Kidney capillary endothelial cell (primary cell): ENCODE measurements at regions not wholly inside any gene's neighbourhood (a gene's known extent, or its start where the extent isn't known, plus 50 kb on each side); places are given as distances from the start of the nearest gene placed in this dataset.

Experiments
- DNase-seq: peaks from one replicate; pipeline ENCODE4 v3.0.0-alpha.2; 2018; ENCODE audit warnings: low spot score

DNA sequence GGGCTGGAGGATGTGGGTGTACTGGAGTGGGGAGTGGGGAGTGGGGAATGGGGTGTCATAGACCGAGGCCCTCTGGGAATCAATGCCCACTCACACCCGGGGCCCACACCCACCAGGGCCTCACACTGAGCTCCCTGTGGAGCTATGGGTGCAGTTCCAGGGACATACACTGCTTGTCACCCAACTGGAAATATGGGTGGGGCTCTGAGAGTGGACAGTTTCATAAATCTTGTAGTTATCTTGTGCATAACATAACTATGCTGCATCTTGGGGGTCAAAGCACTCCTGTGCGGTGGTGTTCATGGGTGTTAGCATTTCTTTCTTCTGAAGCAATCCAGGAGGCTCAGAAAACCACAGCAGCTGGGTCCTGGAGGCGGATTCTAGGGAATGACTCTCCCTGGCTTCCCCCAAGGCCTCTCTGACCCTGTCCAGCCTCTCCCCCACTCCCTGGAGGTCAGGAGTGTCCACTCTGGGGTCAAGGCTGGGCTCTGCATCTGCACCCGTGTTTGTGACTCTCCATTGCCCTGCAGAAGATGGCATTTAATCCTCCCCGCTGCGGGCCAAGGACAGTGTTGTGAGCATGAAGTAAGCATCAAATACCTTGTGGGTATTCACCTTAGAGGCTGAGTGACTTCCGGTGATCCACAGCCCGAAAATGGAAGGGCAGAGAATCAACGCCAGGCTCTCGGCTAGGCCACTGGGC is 172.5 kb downstream of the CTTN start:
- DNase-seq = no peak

DNA sequence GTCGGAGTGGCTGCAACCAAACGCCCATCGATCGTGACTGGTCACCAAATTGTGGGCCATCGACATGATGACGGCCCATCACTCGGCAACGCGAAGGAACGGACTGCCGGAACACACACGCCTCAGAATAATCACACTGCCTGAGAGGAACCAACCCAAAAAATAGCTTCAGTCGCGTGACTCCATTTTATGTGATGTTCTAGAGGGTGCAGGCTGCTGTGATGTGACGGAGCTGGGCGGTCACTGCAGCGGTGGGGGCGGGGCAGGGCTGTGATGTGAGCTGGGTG is 174.6 kb downstream of the CTTN start:
- DNase-seq = no peak

DNA sequence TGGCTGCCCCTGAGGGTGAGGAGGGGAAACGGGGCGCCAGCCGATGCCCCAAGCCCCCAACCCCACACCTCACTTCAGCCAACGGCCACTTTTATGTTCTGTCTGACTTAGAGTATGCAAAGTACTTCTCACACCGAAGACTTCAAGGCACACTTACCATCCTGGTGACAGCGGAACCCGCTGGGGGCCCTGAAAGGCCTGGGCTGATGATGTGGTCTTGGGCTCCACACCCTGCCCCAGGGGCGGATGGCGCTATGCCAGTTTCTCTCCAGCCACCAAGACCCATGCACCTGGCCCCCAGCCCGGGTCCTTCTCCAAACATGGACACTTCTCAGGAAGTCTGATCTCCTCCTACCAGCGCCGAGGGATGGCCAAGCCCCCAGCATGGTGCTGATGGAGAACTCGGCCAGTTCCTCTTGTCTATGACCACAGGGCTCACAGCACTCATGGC is 175.4 kb downstream of the CTTN start:
- no peak for DNase-seq

DNA sequence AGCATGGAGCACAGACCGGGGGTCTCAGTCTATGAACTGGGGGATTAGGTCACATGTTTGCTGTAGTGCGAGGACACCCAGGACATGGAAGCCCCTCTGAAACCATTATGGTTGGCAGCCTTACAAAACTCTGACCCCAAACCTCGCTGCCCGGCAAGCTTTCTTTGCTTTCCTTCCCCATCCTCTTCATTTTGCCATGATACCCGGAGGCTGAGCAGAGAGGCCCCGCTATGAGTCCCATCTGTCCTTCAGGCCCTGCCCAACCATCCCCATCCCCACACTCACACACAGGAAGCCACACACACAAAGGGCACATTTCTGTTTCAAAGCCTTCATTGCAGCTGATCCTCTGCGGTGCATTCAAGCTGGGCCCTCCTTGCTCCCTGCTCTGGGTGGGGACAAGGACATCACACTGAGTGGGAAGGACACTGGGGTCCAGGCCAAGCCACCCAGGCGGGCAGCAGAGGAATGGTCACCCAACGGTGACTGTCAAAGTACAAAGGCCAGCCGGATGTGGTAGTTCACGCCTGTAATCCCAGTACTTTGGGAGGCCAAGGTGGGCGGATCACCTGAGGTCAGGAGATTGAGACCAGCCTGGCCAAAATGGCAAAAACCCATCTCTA is 176.5 kb downstream of the CTTN start:
- DNase-seq = no peak

DNA sequence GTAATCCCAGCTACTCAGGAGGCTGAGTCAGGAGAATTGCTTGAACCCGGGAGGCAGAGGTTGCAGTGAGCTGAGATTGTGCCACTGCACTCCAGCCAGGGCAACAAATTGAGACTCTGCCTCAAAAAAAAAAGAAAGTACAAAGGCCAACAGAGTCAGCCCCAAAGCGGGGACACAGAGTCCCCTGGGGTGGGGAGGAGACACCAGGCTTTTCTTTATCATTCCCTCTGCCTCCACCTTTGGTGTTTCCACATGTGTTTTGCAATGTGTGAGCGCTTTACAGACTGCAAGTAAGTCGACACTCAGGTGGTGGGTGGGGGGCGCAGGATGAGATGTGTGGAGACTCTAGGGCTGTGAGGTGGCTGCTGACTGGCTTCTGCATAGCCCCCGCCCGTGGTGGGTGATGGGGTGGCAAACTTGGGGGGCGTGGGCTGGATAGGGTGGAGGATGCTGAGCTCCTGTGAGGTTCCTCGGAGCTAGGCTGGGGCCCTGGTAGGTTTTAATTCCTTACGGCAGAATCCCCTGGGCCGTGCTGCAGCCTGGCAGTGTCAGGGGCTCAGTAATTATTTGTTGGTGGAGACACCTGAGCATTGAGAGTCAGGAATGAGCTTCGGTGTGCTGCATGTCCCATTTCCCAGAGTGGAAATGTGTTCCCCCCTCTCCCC is 177.2 kb downstream of the CTTN start:
- DNase-seq = no peak

DNA sequence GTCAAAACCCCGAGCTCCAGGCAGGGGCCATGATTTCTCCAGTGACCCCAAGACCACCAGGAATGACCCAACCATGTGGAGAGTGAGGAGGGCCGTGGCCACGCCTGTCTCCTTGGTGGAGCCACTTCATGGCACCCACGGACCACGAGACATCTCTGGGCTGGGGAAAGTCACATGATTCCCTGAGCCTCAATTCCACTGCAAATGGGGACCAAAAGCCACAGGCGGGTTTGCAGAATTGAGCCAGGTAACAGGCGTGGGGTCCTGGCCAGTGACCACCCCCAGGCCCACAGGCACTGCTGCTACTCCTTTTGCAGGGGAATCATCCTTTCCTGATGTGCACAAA is 178.9 kb downstream of the CTTN start:
- no peak for DNase-seq

DNA sequence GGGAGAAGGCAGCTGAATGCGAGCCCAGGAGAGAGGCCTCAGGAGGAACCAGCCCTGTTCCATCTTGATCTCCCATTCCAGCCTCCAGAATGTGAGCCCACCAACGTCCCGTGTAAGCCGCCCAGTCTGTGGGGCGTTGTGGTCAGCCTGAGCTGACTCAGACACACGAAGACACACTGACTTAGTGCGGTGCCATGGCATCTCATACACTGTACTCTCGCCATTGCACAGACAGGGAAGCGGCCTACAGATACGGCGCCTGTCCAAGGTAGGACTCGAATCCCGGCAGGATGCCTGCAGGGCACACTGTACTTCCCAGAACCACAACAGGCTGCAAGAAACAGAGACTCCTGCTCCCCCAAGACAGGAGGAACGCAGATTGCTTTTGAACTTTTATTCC is 179.6 kb downstream of the CTTN start:
- DNase-seq = no peak

DNA sequence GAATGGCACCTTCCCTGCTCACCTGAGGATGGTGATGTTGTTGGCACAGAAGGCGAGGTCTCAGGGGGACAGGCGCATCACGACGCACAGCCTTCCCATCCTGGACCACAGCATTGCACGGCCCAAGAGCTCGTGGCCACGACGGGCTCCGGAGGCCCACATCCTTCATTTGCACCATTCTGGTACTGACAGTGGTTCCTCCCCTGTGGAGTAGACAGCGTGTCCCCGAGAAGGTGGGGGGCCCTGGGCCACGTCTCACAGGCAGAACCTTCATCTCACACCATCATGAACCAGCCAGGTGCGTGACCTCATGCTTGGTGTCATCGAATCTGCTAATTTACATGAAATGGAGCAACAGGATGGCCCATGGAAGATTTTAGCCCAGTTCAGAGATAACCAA is 180.0 kb downstream of the CTTN start:
- DNase-seq = no peak

DNA sequence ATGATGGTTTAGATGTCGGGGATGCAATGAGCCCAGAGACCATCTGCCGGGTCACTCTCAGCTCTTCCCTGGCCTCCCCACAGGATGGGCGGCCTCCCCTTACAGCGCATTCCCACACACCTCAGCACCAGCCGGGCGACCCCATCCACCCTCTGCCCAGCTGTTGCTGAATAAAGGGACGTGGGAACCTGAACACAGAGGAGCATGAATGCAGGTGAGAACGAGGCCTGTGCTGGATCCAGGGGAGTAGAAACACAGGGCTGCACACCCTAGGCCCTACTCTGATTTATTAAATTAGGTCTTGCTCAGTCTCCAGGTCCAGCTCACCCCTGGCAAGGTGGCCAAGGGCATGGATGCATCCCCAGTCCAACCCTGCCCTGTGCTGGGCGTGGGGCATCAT is 180.5 kb downstream of the CTTN start:
- DNase-seq = no peak

DNA sequence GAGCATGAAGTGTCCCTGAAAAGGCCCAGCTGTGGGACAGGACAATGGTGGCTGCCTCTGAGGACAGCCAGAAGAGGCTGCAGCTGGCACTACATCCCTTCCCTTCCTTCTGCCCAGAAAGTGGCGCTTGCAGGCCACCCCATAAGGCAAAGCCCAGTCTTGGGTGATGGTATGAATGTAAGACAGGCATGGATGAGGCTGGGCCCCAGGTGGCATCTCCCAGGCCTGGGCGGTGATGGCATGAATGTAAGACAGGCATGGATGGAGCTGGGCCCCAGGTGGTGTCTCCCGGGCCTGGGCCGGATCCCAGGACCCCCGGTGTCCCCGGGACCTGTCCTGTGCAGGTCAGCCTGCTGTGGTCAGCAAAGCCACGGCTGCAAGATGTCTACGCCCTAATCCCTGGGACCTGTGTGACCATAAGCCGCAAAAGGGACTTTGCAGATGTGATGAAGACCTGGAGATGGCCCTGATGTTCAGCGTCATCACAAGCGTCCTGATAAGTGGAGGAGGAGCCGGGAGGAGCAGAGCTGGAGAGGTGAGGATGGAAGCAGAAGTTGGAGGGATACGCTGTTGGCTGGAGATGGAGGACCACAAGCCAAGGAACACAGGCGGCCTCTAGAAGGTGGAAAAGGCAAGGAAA is 181.1 kb downstream of the CTTN start:
- DNase-seq = no peak

DNA sequence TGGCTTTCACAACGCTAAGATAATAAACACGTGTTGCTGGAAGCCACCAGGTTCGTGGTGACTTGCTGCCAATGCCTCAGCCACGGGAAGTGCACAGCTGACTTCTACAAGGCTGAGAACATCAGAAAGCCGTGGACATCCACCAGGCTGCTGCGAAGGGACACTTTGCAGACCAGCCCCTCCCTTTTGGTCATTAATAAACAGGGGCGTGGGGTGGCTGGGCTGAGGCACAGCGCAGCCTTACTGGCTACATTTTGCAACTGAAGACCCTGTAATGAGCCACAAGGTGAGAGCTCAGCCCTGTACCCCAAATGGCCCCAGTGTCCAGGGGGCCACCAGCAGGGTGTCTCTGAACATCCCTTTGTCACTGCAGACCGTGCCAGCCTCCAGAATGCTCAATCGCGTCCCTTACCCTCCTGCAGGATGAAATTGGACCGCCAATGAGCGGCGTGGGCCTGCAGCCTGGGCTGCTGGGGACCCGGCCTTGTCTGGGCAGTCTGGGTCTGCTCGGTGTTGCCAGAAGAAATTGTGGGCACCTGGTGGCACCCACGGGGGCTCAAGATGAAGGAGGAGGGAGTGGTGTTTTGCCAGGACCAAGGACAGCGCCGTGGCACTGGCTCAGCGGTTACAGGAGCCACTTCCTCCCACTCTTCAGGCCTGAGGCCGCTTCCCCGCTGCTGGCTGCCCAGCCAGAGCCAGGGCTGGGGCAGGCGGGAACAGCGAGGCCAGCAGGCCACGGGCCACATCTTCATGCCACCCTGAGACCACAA is 181.9 kb downstream of the CTTN start:
- no peak for DNase-seq

DNA sequence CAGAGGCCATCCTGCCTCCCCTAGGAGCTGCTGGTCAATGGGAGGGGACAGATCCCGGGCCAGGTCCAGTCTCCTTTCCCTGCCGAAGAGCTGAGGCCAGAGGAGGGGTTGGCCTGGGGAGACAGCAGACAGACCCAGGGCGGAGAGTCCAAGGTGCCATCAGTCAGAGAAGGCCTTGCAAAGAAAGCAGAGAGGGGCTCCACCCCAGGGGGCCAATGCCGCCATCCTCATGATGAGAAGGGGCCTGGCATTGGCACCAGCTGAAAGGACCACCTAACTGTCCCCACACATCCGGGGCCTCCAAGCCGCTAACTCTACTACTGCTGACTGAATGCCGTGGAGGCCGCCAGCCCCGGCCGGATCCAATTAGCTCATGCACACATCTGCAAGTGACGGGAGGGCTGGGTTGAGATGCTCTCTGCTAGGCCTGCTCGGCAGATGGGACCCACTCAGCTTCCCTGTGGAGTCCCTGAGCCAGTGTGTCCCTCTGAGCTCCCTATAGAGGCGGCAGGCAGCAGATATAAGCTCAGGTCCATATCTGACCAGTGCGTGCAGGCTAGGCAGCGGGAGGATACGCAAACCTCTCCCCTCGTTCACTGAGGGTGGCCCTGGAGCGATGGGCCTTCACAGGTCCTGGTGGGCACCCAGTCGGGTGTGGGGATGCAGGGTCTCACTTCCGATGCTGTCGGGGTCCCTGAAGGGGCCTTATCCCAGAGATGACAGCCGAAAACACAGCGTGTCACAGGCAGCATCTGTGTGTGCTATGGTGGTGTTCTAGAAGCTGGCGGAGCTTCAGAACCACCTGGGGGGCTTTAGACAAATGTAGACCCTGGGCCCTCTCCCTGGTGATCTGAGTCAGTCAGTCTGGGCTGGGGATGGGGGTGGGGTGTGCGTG is 183.9 kb downstream of the CTTN start:
- DNase-seq = no peak

DNA sequence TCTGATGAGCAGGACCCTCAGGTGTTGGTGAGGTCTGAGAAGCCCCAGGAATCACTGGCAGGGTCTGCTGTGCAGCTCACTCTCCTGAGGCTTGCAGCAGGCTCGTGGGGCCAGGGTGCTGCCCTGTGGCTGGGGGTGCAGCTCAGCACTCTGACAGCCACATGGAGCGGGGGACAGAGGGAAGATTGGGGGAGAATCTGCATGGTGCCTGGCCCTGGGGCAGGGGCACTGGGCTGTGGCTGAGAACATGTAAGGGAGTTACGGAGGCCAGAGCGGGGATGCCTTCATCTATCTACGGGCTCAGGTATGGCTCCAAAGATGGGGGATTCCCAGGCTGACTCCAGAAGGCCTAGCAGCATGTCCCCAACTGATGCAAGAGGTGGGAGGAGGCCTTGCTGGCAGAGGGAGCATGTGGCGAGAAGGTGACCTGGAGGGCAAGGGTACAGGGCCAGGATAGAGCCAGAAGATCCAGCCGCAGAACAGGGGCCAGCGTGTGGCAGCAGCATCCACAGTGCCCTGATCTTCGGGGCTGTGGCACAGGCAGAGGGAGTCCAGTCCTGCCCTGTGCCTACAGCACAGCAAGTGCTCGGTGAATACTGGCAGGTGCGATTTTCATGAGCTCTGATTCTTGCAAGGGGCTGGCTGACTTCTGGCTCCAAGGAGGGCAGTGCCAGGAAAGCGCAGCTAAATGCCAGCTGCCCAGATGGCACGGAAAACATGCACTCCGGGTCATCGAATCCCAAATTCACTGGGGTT is 184.7 kb downstream of the CTTN start:
- no peak for DNase-seq

DNA sequence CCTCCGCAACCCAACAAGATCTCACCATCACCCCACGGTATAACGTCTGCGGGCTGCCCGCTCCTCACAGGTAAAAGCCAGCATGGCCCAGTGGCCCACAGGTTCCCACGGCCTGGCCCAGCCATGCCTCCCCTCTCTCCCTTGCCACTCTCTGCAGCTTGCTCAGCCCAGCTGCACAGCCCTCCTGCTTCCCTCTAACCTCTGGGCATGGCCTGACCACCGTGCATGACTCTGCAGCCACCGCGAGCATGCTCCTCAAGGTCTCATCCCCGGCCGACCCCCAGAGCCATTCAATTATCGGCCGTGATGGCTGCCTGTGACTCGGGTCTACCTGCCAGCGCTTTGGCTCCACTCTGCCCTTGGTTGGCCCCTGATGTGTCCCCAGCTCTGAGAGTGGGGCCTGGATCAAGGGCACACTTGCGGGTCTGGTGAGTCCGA is 185.5 kb downstream of the CTTN start:
- DNase-seq = no peak

DNA sequence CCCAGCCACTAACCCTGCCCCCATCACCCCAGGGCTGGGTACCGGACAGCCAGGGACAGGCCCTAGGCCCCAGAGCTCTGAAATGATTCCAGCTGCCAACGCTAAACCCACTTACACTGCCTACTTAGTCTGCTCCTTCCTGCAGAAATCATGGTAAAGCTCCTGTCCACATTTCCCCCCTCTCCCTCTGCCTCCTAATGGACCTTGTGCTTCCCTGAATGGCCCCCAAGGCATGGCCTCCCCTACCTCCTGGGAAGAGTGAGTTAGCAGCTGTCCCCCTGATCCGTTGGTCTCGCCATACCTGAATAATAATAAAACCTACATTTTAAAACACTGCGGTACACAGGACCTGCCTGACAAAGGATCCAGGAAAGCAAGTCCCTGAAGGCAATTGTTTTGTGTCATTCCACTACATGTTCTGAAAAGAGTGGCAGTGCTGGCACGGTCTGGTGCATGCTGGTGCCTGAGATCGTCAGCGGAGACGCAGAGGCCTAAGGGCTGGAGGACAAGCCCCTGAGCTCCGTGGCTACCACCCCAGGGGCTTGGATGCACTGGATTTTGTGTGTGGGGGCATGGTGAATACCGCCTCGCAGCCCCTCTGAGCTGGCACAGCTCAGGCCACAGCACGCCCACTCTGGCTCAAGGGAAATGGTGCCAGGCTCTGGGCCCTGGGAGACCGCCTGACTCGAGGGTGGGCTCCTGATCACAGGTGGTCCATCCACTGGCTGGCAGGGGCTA is 186.3 kb downstream of the CTTN start:
- DNase-seq = no peak

DNA sequence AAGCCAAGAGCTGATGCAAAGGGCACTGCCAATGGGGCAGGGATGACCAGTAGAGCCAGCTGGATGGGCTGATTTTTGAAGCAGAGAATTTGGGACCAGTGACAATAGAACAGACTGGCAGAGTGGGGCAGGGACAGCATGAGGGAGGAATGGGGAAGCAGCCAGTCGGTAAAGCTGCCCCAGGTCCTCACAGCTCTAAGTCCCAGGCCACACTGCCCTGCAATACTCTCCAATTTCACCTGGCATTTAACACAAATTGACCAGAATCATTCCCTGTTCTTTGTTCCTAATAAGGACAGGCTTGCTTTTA is 186.9 kb downstream of the CTTN start:
- DNase-seq = no peak

DNA sequence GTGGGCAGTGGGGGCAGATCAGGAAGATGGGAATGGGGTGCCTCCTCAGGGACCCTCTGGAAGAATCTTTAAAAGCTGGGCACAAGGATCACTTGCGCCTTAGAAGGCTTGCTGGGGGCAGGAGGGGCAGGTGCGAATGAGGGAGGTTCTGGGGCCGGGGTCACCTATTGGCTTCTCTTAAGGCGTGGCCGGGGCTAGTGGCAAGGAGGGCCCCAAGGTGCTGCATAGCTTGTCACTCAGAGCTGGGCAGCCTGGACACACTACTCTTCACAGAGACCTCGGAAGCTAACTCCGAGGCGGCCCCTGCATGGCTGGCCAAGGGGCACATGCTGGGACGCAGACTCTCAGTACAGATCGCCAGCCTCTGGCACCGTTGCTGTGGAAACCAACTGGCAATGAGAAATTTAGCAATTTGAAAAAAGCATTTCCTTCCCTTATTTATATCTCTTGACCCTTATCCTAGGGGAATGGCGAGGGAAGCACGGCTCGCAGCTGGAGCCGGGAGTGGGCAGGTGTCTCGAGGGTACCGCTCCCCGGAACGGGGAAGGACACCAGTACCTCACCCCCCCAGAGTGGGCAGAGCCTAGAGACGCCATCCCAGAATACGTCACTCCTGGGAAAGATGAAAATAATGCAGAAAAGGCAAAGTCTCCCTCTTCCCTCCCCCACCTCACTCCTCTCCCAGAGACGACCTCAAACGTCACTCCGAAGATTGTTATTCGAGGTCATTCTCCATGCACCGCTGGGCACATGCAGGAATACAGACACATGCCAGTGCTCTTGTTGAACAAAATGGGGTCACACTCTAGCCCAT is 188.1 kb downstream of the CTTN start:
- no peak for DNase-seq

DNA sequence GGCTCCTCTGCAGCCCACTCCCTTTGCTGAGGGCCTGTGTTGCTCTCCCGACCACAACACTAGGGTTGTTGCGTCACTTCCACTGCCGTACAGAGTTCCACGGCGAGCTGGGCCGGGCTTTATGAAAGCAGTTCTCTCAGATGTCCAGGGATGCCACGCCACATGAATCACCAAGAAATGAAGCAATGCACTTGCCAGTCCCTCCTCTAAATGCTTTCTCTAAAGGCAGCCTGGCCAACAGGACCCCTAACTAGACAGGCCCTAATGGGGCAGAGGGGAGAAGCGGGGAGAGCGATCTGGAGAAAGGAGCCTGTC is 188.7 kb downstream of the CTTN start:
- DNase-seq = no peak

DNA sequence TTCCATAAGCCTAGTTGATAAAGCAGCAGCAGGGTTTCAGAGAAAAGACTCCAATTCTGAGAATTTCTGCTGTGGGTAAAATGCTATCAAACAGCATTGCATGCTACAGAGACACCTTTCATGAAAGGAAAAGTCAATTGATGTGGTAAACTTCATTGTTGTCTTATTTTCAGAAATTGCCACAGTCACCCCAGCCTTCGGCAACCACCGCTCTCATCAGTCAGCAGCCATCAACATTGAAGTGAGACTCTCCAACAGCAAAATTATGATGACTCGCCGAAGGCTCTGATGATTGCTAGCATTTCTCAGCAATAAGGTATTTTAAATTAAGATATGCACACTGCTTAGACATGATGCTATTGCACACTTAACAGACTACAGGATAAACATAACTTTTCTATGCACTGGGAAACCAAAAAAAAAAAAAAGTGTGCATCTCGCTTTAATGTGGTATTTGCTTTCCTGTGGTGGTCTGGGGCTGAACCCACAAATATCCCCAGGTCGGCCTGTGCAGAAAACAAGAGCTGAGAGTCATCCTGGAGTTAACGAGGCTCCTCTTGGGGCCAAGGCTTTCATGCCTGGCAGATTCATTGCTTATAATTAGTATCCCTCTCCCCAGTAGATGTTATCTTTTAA is 192.1 kb downstream of the CTTN start:
- DNase-seq = no peak
